GM12873 (cell line): ENCODE measurements at regions not wholly inside any gene's neighbourhood (a gene's known extent, or its start where the extent isn't known, plus 50 kb on each side); places are given as distances from the start of the nearest gene placed in this dataset.

Experiments
- TF ChIP-seq, protein P1 (sequence below): IDR thresholded peaks from 2 replicates; pipeline ENCODE4 v1.5.1; 2012; ENCODE audit warnings: low read depth, mild to moderate bottlenecking, moderate library complexity, low read length, control low read depth; ENCODE audit not compliant: insufficient read depth; ENCODE audit errors: missing control alignments

DNA sequence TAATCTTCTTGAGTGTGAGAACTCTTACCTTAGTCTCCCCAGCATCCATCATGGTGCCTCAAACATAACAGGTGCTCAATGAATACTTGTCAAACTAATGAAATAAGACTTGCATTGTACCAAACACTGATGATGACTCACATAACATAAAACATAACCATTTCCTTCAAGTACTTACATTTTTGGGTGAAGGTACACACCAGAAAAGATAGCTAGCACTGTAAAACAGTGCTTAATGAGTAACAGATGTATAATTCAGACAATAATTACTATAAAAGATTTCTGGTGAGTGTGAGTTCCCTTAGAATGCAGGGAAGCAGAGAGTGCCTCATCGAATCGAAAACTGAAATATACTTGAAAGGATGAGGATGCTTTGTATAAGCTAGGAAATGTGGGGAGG is 70.1 kb upstream of the HCCS start:
- TF ChIP-seq, protein P1, sequence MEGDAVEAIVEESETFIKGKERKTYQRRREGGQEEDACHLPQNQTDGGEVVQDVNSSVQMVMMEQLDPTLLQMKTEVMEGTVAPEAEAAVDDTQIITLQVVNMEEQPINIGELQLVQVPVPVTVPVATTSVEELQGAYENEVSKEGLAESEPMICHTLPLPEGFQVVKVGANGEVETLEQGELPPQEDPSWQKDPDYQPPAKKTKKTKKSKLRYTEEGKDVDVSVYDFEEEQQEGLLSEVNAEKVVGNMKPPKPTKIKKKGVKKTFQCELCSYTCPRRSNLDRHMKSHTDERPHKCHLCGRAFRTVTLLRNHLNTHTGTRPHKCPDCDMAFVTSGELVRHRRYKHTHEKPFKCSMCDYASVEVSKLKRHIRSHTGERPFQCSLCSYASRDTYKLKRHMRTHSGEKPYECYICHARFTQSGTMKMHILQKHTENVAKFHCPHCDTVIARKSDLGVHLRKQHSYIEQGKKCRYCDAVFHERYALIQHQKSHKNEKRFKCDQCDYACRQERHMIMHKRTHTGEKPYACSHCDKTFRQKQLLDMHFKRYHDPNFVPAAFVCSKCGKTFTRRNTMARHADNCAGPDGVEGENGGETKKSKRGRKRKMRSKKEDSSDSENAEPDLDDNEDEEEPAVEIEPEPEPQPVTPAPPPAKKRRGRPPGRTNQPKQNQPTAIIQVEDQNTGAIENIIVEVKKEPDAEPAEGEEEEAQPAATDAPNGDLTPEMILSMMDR: no peak

DNA sequence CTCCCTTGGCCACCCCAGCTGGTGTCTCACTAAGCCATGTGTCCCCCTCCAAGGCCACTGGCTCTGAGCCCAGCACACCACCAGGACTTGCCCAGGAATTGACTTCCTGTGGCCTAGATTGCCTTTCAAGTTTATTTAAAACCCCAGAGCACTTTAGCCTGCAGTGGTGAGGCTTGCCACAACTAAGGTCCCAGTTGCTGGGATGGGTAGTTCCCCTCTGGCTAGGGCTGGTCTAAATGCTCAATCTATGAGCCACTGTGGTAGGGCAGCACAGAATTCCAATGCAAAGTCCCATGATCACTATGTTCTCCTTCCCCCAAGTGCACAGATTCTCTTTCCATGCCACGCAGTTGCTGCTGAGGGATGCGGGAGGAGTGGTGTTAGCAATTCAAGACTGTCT is 61.1 kb upstream of the HCCS start:
- TF ChIP-seq, protein P1: no peak

DNA sequence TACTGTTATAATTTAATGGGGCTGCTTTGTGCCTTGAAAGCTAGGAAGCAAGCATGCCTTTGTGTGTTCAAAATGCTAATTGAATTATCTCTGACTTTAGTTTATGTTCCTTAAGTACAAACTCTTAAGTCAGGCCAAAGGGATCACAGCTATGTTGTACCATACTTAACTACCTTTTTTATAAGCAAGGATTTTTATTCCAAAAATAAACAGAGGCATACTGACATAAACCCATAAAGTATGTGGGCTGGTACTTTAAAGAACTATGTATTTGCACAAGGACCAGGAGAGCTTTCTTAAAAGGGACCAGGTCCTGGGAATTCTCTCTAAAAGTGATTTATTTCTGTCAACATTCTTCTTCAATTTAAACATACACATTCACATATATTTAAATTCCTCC is 57.8 kb upstream of the HCCS start:
- TF ChIP-seq, protein P1: no peak

DNA sequence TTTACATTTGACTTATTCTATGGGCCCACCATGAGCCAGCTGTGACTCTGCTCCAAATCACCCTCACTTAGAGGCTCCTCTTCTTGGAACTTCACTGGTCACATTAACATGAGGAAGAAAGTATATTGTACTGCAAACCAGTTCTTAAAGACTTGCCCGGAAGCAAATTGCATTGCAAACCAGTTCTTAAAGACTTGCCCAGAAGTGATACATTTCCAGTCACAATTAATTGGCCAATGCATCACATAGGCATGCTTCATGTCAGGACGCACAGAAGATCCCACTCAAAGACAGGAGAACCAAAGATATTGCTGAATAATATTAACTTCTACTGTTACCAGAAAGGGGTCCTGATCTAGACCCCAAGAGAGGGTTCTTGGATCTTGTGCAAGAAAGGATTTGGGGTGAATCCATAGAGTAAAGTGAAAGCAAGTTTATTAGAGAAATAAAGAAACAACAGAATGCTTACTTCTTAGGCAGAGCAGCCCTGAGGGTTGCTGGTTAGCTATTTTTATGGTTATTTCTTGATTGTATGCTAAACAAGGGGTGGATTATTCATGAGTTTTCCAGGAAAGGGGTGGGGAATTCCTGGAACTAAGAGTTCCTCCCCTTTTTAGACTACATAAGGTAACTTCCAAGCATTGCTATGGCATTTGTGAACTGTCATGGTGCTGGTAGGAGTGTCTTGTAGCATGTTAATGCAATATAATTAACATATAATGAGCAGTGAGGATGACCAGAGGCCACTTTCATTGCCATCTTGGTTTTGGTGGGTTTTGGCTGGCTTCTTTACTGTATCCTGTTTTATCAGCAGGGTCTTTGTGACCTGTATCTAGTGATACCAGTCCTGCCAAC is 54.6 kb upstream of the HCCS start:
- TF ChIP-seq, protein P1: no peak

DNA sequence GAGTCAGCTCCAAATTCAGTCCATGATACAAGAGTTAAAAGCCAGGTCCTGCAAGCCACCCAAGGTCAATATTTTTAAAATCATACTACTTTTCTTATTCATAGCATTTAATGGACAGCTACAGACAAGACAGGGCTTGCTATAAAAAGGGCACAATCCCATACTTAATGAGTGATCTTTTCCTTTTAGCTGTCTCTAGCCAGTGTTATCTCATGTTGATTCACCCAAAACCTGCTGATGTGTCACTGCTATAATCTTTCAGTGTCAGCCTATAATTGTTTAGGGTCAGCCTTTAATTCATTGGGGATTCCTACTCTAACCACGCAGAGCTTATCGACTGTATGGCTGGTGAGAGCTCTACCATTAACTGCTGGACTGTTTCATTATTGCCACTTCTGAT is 51.2 kb upstream of the HCCS start:
- TF ChIP-seq, protein P1: no peak
